SK-N-MC (cell line): ENCODE measurements at regions not wholly inside any gene's neighbourhood (a gene's known extent, or its start where the extent isn't known, plus 50 kb on each side); places are given as distances from the start of the nearest gene placed in this dataset.

ENCODE experiments used
- EZH2 ChIP-seq: fragments of 200-600 bp; sonication (generic); IDR thresholded peaks from one replicate; pipeline ENCODE4 v1.6.1; 2017; ENCODE audit warnings: antibody characterized with exemption
- FOXP2 ChIP-seq: optimal IDR thresholded peaks from 2 replicates; pipeline ENCODE3; 2011; ENCODE audit warnings: mild to moderate bottlenecking, moderate library complexity; ENCODE audit not compliant: insufficient read depth; ENCODE audit errors: extremely low read length, control extremely low read depth
- POLR2AphosphoS5 ChIP-seq: IDR thresholded peaks from 2 replicates; pipeline ENCODE4 v1.6.1; 2012; ENCODE audit warnings: mild to moderate bottlenecking, low read depth, low read length, borderline replicate concordance

- no peak for TF ChIP-seq POLR2AphosphoS5
- no peak for TF ChIP-seq EZH2
- TF ChIP-seq FOXP2: no peak
These were observed 238.5 kb upstream of the BOD1L1 start for GRCh38 chr4:13865871-13866669.
